Endothelial cell of umbilical vein (primary cell): ENCODE measurements at regions not wholly inside any gene's neighbourhood (a gene's known extent, or its start where the extent isn't known, plus 50 kb on each side); places are given as distances from the start of the nearest gene placed in this dataset.

Experiments
- BruUV-seq: library from RNA; stranded (reverse); fragments of 400-500 nt; replicated peaks from 2 replicates; lab custom pipeline; 2021; lab: Mats Ljungman, UMichigan
- CTCF ChIA-PET: fragments of 300-600, 350-600 bp; sonication (Branson Sonifier 250); formaldehyde crosslinking; loops from one replicate; lab custom pipeline; 2021; ENCODE audit warnings: antibody characterized with exemption, inconsistent platforms; lab: Charles Lee
- POLR2A ChIA-PET: fragments of 300-600, 350-600 bp; sonication (Branson Sonifier 250); formaldehyde crosslinking; loops from one replicate; lab custom pipeline; 2021; ENCODE audit warnings: antibody characterized with exemption, inconsistent platforms; lab: Charles Lee
- DNase-seq: peaks from one replicate; pipeline ENCODE4 v3.0.0-alpha.2; 2011; ENCODE audit warnings: low read depth, low spot score
- FAIRE-seq: peaks from 2 replicates; lab custom pipeline; 2011; peaks lifted over from hg19 to GRCh38; lab: Jason Lieb, UNC
- H2AFZ ChIP-seq: 2 replicates; pipeline ENCODE4 v1.6.0; 2012; ENCODE audit warnings: low read depth, low read length, control low read depth, inconsistent platforms
- H3K27ac ChIP-seq: 2 replicates; pipeline ENCODE4 v1.5.1; 2011; ENCODE audit warnings: low read depth, mild to moderate bottlenecking, control low read depth, low read length, moderate library complexity; ENCODE audit not compliant: insufficient read depth
- H3K27me3 ChIP-seq, 2 experiments: 2 replicates each; pipeline versions ENCODE4 v1.6.0 to v1.6.1; 2011; ENCODE audit warnings: low read length in 2 of 2, mixed read lengths in 1 of 2; ENCODE audit not compliant: control insufficient read depth in 2 of 2, insufficient read depth in 2 of 2
- H3K36me3 ChIP-seq, 2 experiments: 2 replicates in 1 of 2; 3 replicates in 1 of 2; pipeline ENCODE4 v1.5.1; 2011; ENCODE audit warnings: low read length in 2 of 2, mild to moderate bottlenecking in 1 of 2, moderate library complexity in 1 of 2; ENCODE audit not compliant: control insufficient read depth in 2 of 2, insufficient read depth in 2 of 2; ENCODE audit errors: extremely low read depth in 1 of 2
- H3K4me1 ChIP-seq: 3 replicates; pipeline ENCODE4 v1.5.1; 2011; ENCODE audit warnings: mild to moderate bottlenecking, low read length; ENCODE audit not compliant: control insufficient read depth, insufficient read depth; ENCODE audit errors: extremely low read depth
- H3K4me2 ChIP-seq: 2 replicates; pipeline ENCODE4 v1.6.1; 2011; ENCODE audit warnings: low read length, control low read depth, mixed read lengths; ENCODE audit not compliant: insufficient read depth
- H3K4me3 ChIP-seq, 3 experiments: fragments of 200-600 bp in 1 of 3; sonication (generic), shearing (Covaris generic) in 1 of 3; replicated peaks in 1 of 3; 2 replicates each; pipeline ENCODE4 v1.5.1; 2011 to 2016; ENCODE audit warnings: control low read depth in 3 of 3, low read length in 3 of 3, mild to moderate bottlenecking in 2 of 3, inconsistent platforms in 1 of 3, low read depth in 1 of 3, moderate library complexity in 1 of 3; ENCODE audit not compliant: insufficient read depth in 1 of 3
- H3K79me2 ChIP-seq: 2 replicates; pipeline ENCODE4 v1.6.0; 2012; ENCODE audit warnings: low read length, inconsistent platforms; ENCODE audit not compliant: control insufficient read depth, insufficient read depth
- H3K9ac ChIP-seq: replicated peaks from 2 replicates; pipeline ENCODE3; 2011; ENCODE audit warnings: low read length, control low read depth; ENCODE audit not compliant: insufficient read depth; ENCODE audit errors: extremely low read depth
- H3K9me1 ChIP-seq: replicated peaks from 3 replicates; pipeline ENCODE4 v1.6.0; 2011; ENCODE audit warnings: mild to moderate bottlenecking, low read length; ENCODE audit not compliant: control insufficient read depth, insufficient read depth; ENCODE audit errors: extremely low read depth
- H3K9me3 ChIP-seq: replicated peaks from 2 replicates; pipeline ENCODE4 v1.5.1; 2012; ENCODE audit warnings: low read length, inconsistent platforms; ENCODE audit not compliant: control insufficient read depth, insufficient read depth
- H4K20me1 ChIP-seq: replicated peaks from 2 replicates; pipeline ENCODE3; 2011; ENCODE audit warnings: mild to moderate bottlenecking, low read length; ENCODE audit not compliant: control insufficient read depth, insufficient read depth; ENCODE audit errors: extremely low read depth
- EZH2 ChIP-seq: IDR thresholded peaks from 2 replicates; pipeline ENCODE4 v1.6.1; 2012; ENCODE audit warnings: borderline replicate concordance, low read depth, mild to moderate bottlenecking, moderate library complexity, low read length, inconsistent platforms; ENCODE audit not compliant: severe bottlenecking
- FOS ChIP-seq: IDR thresholded peaks from 2 replicates; pipeline ENCODE4 v1.6.1; 2011; ENCODE audit warnings: mild to moderate bottlenecking, low read length, moderate library complexity, borderline replicate concordance; ENCODE audit not compliant: insufficient read depth
- GATA2 ChIP-seq: IDR thresholded peaks from 2 replicates; pipeline ENCODE4 v1.7.0; 2011; ENCODE audit warnings: low read depth, mild to moderate bottlenecking, moderate library complexity, mixed read lengths, low read length; ENCODE audit not compliant: insufficient read length, insufficient read depth
- JUN ChIP-seq: IDR thresholded peaks from 2 replicates; pipeline ENCODE4 v1.6.1; 2011; ENCODE audit warnings: borderline replicate concordance, low read depth; ENCODE audit not compliant: insufficient read length, insufficient read depth
- MYC ChIP-seq: IDR thresholded peaks from one replicate; pipeline ENCODE4 v1.6.1; 2011; ENCODE audit warnings: mild to moderate bottlenecking, low read depth, low read length
- POLR2A ChIP-seq: IDR thresholded peaks from 2 replicates; pipeline ENCODE4 v1.6.1; 2012; ENCODE audit warnings: low read depth, mild to moderate bottlenecking, control low read depth, low read length
- POLR2AphosphoS5 ChIP-seq: IDR thresholded peaks from 2 replicates; pipeline ENCODE4 v1.6.1; 2012; ENCODE audit warnings: low read depth, mild to moderate bottlenecking, control low read depth, low read length, moderate library complexity; ENCODE audit not compliant: insufficient read depth
- dilution Hi-C: fragments of 300-500 bp; cut with MboI; formaldehyde crosslinking; loops from one replicate; pipeline ENCODE4 v1.15.0; 2019; ENCODE audit warnings: low sequenced_read_pairs; ENCODE audit not compliant: extremely low pct_ligation_motif_present
- intact Hi-C: fragments of 100-400 bp; cut with micrococcal nuclease; formaldehyde crosslinking; loops from one replicate; pipeline ENCODE4 v1.10.0; 2022
- TF ChIP-seq, protein P1 (sequence below), 2 donors: IDR thresholded peaks; 1 replicate in 1 of 2; 2 replicates in 1 of 2; pipeline ENCODE4 v1.5.1; 2011; ENCODE audit warnings: low read length in 2 of 2, mild to moderate bottlenecking in 2 of 2, moderate library complexity in 2 of 2, control low read depth in 1 of 2, inconsistent platforms in 1 of 2, low read depth in 1 of 2; ENCODE audit not compliant: insufficient read depth in 1 of 2; ENCODE audit errors: extremely low read depth in 1 of 2
- TF ChIP-seq, protein P2 (sequence below): IDR thresholded peaks from 2 replicates; pipeline ENCODE4 v1.6.1; 2011; ENCODE audit not compliant: insufficient read depth, insufficient read length

DNA sequence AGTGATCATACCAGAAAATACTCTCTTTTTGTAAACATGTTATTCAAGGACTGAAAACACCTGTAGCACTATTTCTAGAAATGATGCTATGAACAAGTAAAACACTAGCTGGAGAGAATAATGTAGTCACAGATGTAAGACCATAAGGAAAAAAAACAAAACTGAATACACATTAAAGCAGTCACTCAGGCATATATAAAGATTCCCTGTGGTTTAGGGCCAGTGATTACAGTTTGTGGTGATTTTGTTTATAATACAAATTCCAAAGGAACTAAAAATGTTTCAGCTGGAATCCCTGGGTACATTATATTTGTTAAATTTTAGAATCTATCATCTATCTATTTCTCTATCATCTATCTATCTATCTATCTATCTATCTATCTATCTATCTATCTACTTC lies 777.8 kb upstream of the FRG1 start:
- Histone ChIP-seq H2AFZ (no peak overlapping the region), H4K20me1 (no peaks in the 10 kb centered on the region), H3K4me3 (no peak overlapping the region), H3K4me1 (no peaks in the 10 kb centered on the region), H3K9me1 (no peaks in the 10 kb centered on the region), H3K79me2 (no peaks in the 10 kb centered on the region), H3K9ac (no peak overlapping the region), H3K36me3 (no peaks in the 10 kb centered on the region), H3K9me3 (peaks cover 7% of the 10 kb centered on the region), H3K27ac (no peak overlapping the region), H3K4me2 (no peak overlapping the region), H3K27me3 (no peaks in the 10 kb centered on the region)
- CTCF ChIA-PET: no interaction called here
- POLR2A ChIA-PET: no interaction called here
- DNase-seq (no peak), FAIRE-seq (no peak)
- intact Hi-C loops: no loop called here
- dilution Hi-C loops: no loop called here
- TF ChIP-seq POLR2A (no peak), MYC (no peak), GATA2 (no peak), POLR2AphosphoS5 (no peak), EZH2 (no peak), JUN (no peak), FOS (no peak)
- TF ChIP-seq, protein P1, sequence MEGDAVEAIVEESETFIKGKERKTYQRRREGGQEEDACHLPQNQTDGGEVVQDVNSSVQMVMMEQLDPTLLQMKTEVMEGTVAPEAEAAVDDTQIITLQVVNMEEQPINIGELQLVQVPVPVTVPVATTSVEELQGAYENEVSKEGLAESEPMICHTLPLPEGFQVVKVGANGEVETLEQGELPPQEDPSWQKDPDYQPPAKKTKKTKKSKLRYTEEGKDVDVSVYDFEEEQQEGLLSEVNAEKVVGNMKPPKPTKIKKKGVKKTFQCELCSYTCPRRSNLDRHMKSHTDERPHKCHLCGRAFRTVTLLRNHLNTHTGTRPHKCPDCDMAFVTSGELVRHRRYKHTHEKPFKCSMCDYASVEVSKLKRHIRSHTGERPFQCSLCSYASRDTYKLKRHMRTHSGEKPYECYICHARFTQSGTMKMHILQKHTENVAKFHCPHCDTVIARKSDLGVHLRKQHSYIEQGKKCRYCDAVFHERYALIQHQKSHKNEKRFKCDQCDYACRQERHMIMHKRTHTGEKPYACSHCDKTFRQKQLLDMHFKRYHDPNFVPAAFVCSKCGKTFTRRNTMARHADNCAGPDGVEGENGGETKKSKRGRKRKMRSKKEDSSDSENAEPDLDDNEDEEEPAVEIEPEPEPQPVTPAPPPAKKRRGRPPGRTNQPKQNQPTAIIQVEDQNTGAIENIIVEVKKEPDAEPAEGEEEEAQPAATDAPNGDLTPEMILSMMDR (IDR thresholded peaks at IDR 0.05; ENCODE audit: extremely low read depth in 1 of 2, insufficient read depth in 1 of 2, low read depth in 1 of 2, low read length in 2 of 2): no peak
- TF ChIP-seq, protein P2, sequence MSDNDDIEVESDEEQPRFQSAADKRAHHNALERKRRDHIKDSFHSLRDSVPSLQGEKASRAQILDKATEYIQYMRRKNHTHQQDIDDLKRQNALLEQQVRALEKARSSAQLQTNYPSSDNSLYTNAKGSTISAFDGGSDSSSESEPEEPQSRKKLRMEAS: no peak
- no TSS peak for BruUV-seq
